ENCODE measurements at regions not wholly inside any gene's neighbourhood (a gene's known extent, or its start where the extent isn't known, plus 50 kb on each side); places are given as distances from the start of the nearest gene placed in this dataset.

DNA sequence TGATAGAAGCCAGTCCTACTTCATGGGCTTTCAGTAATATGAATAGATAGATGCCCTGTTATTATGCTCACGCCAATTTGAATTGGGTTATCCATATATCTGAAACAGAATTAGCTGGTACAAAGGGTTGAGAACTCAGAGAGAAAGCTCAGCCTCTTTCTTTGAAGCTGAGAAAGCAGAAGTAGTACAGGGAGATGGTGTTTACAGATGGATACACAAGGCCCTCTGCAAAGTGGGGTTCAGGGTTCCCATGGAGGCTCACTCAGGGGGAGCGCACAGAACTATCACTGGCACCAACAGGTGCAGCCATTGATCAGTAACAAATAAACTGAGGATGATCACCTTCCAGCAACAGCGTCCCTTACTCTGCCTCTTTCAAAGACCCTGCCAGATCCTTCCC lies 349.7 kb downstream of the ICE1 start:
- no peak for TF ChIP-seq EZH2 (IDR thresholded peaks at IDR 0.05; ENCODE audit: insufficient read depth, poor library complexity, severe bottlenecking)
- no peak for TF ChIP-seq EZH2phosphoT487 (IDR thresholded peaks at IDR 0.05; ENCODE audit: insufficient read depth, low read depth)

All from GM23248 (cell line).